NCI-H1417 (cell line): ENCODE measurements at regions not wholly inside any gene's neighbourhood (a gene's known extent, or its start where the extent isn't known, plus 50 kb on each side); places are given as distances from the start of the nearest gene placed in this dataset.

Experiments
- DNase-seq, 3 experiments: peaks; one replicate each; lab custom pipeline; 2025; lab: John Stamatoyannopoulos, UW

DNA sequence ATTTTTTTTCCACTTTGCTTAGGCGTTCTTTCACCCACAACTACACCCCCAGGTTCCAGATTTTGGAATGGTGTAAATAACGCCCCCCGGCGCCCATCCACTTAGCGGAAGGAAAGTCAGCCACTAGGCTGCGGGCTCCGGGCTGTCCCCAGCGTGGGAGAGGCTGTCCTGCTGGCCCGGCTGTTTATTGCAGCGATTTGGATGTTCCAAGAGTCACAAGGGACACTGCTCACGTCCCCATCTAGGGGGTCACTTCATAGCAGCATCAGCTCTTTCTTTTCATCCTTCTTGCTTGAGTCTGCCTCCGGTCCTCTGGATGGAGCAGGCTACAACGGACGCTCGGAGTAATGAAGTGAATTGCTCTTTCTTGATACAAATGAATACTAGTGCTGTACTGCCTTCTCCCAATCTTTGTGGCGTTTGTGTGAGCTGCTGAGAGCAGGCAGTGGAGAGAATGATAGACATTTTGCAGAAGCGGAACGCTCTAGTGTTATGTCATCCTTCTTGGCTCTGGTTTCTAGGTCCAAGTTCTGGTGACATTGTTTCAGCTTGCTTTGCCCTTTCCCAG lies 50.7 kb upstream of the PAIP2B start:
- DNase-seq, result peak; percentile 2 to 61 (median 56)

GRCh38 chr2:71277147-71277475 lies 50.2 kb upstream of the PAIP2B start:
- no peak for DNase-seq

GRCh38 chr2:71276311-71277146 lies 49.6 kb upstream of the PAIP2B start:
- peak; percentile 82 to 91 (median 90) for DNase-seq
